ENCODE measurements at regions not wholly inside any gene's neighbourhood (a gene's known extent, or its start where the extent isn't known, plus 50 kb on each side); places are given as distances from the start of the nearest gene placed in this dataset.

DNA sequence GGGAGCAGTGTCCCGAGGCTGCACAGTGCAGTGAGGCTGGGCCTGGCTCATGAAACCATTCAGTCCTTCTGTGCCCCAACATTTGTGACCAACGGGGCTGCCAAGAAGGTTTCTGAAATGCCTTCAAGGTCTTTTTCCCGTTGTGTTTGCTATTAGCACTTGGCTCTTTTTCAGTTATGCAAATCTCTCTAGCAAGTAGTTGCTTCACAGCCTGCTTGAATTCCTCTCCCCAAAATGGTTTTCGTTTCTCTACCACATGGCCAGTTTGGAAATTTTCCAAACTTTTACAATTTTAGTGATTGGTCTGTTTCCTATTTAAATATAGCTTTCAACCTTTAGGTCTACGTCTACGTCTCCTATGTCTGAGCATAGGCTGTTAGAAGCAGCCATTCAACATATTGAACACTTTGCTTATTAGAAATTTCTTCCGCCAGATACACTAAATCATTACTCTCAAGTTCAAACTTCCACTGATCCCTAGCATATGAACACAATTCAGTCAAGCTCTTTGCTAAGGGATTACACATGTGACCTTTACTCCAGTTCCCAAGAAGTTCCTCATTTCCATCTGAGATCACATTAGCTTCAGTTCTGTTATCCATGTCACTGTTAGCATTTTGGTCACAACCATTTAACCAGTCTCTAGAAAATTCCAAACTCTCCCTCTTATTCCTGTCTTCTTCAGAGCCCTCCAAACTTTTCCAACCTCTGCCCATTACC lies 901.8 kb downstream of the GLUD2 start:
- H3K4me3 ChIP-seq (replicated peaks in 1 of 2; ENCODE audit: low read depth in 2 of 2, low read length in 2 of 2), result no peak overlapping the region
- TF ChIP-seq, protein P1, sequence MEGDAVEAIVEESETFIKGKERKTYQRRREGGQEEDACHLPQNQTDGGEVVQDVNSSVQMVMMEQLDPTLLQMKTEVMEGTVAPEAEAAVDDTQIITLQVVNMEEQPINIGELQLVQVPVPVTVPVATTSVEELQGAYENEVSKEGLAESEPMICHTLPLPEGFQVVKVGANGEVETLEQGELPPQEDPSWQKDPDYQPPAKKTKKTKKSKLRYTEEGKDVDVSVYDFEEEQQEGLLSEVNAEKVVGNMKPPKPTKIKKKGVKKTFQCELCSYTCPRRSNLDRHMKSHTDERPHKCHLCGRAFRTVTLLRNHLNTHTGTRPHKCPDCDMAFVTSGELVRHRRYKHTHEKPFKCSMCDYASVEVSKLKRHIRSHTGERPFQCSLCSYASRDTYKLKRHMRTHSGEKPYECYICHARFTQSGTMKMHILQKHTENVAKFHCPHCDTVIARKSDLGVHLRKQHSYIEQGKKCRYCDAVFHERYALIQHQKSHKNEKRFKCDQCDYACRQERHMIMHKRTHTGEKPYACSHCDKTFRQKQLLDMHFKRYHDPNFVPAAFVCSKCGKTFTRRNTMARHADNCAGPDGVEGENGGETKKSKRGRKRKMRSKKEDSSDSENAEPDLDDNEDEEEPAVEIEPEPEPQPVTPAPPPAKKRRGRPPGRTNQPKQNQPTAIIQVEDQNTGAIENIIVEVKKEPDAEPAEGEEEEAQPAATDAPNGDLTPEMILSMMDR (IDR thresholded peaks at IDR 0.05; ENCODE audit: low read depth, low read length), result no peak
- no peak for DNase-seq (ENCODE audit: low read depth in 2 of 2)

DNA sequence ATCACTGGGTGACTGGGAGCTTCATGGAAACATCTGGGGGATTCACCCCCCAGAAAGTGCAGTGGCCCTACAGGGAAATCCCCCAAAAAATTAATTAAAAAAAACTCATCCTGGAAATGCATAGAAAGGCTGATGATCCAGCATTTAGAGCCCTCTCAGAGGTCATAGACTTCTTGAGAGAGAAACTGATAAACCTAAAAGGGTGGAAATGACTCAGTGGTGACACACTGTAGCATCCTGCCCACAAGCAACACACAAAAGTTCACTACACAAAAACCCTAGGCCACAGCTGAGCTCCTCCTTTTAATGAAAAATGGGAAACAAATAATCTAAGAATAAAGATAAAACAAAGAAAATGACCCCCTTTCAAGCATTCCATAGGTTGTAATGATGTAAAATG lies 911.5 kb downstream of the GLUD2 start:
- TF ChIP-seq, protein P1 (IDR thresholded peaks at IDR 0.05; ENCODE audit: low read depth, low read length), result no peak
- H3K4me3 ChIP-seq (replicated peaks in 1 of 2; ENCODE audit: low read depth in 2 of 2, low read length in 2 of 2), result no peak overlapping the region
- peak; percentile 2 to 50 for DNase-seq (ENCODE audit: low read depth in 2 of 2)

DNA sequence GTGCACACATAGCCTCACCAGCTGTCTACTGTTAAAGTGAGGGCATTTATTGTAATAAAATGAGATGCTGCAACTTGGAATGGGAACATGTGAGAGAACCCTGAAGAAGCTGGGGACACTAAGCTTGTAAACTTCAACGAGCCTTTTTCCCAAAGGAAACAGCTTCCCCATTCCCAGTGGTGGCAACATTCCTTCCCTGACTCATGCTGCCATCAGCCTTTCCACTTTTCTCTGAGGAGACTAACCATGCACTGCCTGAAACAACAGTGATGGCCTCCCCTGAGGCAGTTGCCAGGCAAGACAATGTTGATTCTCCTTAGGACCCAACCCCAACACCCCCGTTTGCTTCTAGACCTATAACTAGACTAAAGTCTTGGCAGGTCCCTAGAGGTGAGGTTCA lies 928.3 kb downstream of the GLUD2 start:
- no peak overlapping the region for H3K4me3 ChIP-seq (replicated peaks in 1 of 2; ENCODE audit: low read depth in 2 of 2, low read length in 2 of 2)
- DNase-seq (ENCODE audit: low read depth in 2 of 2), result no peak
- TF ChIP-seq, protein P1 (IDR thresholded peaks at IDR 0.05; ENCODE audit: low read depth, low read length), result no peak

DNA sequence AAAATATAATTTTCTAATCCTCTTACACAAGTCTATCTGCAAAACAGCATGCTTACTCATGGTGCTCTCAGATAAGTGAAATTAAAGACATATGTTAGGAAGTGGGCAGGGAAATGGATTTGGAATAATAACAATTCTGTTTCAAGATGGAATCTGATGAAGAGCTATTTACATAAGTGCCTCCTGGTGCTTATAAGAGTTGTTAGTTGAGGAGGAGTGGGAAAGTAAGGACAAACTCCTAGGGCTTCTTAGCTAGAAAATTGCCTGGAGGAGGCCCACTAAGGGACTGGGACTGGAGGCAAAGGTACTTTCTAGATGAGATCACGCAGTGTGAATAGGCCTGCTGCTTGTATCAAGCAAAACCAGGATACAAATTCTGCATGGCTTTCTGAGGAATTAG lies 939.8 kb downstream of the GLUD2 start:
- H3K4me3 ChIP-seq (replicated peaks in 1 of 2; ENCODE audit: low read depth in 2 of 2, low read length in 2 of 2), result no peak overlapping the region
- TF ChIP-seq, protein P1 (IDR thresholded peaks at IDR 0.05; ENCODE audit: low read depth, low read length), result no peak
- DNase-seq (ENCODE audit: low read depth in 2 of 2), result peak; percentile 47 to 59

GRCh38 chrX:121987835-121988234 lies 940.4 kb downstream of the GLUD2 start:
- TF ChIP-seq, protein P1 (IDR thresholded peaks at IDR 0.05; ENCODE audit: low read depth, low read length), result no peak

DNA sequence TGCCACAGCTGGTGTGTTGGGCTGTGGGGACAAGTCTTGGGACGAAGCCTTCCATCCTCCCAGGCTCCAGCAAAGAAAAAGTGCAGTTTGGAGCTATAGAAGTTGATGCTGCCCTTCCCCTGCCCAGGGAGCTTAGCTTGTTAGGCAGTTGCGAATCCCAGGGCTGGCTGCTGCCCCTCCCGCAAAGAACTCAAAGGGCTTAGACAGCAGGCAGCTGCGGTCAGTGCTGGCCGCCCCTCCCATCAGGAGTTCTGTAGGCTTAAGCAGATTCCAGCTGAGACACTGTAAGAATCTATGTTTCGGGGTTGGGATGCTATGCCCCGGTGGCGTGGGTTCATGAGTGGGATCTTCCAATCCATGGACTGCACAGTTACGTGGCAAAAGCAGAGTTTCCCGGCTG lies 956.7 kb downstream of the GLUD2 start:
- no peak for DNase-seq (ENCODE audit: low read depth in 2 of 2)
- no peak overlapping the region for H3K4me3 ChIP-seq (replicated peaks in 1 of 2; ENCODE audit: low read depth in 2 of 2, low read length in 2 of 2)
- TF ChIP-seq, protein P1 (IDR thresholded peaks at IDR 0.05; ENCODE audit: low read depth, low read length), result no peak

More at GRCh38 chrX:121987835-121988234, 940.4 kb downstream of the GLUD2 start:
- no peak overlapping the region for H3K4me3 ChIP-seq (replicated peaks in 1 of 2; ENCODE audit: low read depth in 2 of 2, low read length in 2 of 2)
- peak in 1 of 2 donors; percentile 3 for DNase-seq (ENCODE audit: low read depth in 2 of 2)

GRCh38 chrX:122026665-122027064 lies 979.3 kb downstream of the GLUD2 start:
- no peak overlapping the region for H3K4me3 ChIP-seq (replicated peaks in 1 of 2; ENCODE audit: low read depth in 2 of 2, low read length in 2 of 2)
- DNase-seq (ENCODE audit: low read depth in 2 of 2), result no peak
- TF ChIP-seq, protein P1 (IDR thresholded peaks at IDR 0.05; ENCODE audit: low read depth, low read length), result no peak
